Type B pancreatic cell (in vitro differentiated cells): ENCODE measurements at regions not wholly inside any gene's neighbourhood (a gene's known extent, or its start where the extent isn't known, plus 50 kb on each side); places are given as distances from the start of the nearest gene placed in this dataset.
A peak's percentile ranks its signal among the peaks of the same experiment; 100 is the strongest.
"Not testable (repeated sequence)": the region's sequence is repeated elsewhere in the genome, so short reads cannot be mapped to it uniquely, and the experiment has no call there.

Experiments
- DNase-seq: peaks from one replicate; pipeline ENCODE4 v3.0.0; 2021; ENCODE audit warnings: mixed read lengths; ENCODE audit not compliant: unreplicated experiment; ENCODE audit errors: extremely low spot score
- H3K27ac Mint-ChIP-seq: 2 replicates; pipeline ENCODE4 v1.8.0; 2021; ENCODE audit warnings: mild to moderate bottlenecking, mixed read lengths
- H3K27me3 Mint-ChIP-seq: 2 replicates; pipeline ENCODE4 v1.8.0; 2021; ENCODE audit warnings: mixed read lengths
- H3K36me3 Mint-ChIP-seq: 2 replicates; pipeline ENCODE4 v1.8.0; 2021; ENCODE audit warnings: mixed read lengths
- H3K4me1 Mint-ChIP-seq: one replicate; pipeline ENCODE4 v1.8.0; 2021; ENCODE audit warnings: mixed read lengths; ENCODE audit not compliant: unreplicated experiment
- H3K4me3 Mint-ChIP-seq: 2 replicates; pipeline ENCODE4 v1.8.0; 2021; ENCODE audit warnings: mild to moderate bottlenecking, mixed read lengths
- H3K9me3 Mint-ChIP-seq: 2 replicates; pipeline ENCODE4 v1.8.0; 2021; ENCODE audit warnings: mixed read lengths
- TF ChIP-seq, protein P1 (sequence below): fragments of 200-600 bp; sonication (generic); conservative IDR thresholded peaks from 2 replicates; pipeline ENCODE4 v1.5.0; 2021; ENCODE audit warnings: antibody characterized with exemption, mild to moderate bottlenecking

GRCh38 chrX:114500622-114501021, 83.3 kb upstream of the HTR2C start:
- Mint-ChIP-seq H3K9me3 (no peaks in the 10 kb centered on the region), H3K27me3 (no peaks in the 10 kb centered on the region), H3K27ac (no peak overlapping the region), H3K4me3 (no peak overlapping the region), H3K36me3 (no peaks in the 10 kb centered on the region), H3K4me1 (no peaks in the 10 kb centered on the region)
- TF ChIP-seq, protein P1, sequence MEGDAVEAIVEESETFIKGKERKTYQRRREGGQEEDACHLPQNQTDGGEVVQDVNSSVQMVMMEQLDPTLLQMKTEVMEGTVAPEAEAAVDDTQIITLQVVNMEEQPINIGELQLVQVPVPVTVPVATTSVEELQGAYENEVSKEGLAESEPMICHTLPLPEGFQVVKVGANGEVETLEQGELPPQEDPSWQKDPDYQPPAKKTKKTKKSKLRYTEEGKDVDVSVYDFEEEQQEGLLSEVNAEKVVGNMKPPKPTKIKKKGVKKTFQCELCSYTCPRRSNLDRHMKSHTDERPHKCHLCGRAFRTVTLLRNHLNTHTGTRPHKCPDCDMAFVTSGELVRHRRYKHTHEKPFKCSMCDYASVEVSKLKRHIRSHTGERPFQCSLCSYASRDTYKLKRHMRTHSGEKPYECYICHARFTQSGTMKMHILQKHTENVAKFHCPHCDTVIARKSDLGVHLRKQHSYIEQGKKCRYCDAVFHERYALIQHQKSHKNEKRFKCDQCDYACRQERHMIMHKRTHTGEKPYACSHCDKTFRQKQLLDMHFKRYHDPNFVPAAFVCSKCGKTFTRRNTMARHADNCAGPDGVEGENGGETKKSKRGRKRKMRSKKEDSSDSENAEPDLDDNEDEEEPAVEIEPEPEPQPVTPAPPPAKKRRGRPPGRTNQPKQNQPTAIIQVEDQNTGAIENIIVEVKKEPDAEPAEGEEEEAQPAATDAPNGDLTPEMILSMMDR: peak; percentile 50
- DNase-seq: no peak

DNA sequence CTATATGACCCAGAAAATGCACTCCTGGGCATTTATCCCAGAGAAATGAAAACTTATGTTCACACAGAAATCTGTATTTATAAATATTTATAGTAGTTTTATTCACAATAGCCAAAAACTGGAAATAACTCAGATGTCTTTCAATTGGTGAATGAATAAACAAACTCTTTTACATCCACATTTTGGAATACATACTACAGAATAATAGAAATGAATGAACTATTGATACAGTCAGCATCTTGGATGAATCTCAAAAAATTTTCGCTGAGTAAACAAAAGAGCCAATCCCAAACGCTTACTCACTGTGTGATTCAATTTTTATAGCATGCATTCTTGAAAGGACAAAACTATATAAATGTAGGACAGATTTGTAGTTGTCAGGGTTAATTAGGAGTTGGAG, 75.1 kb upstream of the HTR2C start:
- Mint-ChIP-seq H3K36me3 (no peaks in the 10 kb centered on the region), H3K9me3 (no peaks in the 10 kb centered on the region), H3K27ac (no peak overlapping the region), H3K27me3 (no peaks in the 10 kb centered on the region), H3K4me1 (no peaks in the 10 kb centered on the region), H3K4me3 (no peak overlapping the region)
- DNase-seq: no peak
- TF ChIP-seq, protein P1: no peak

- no peaks in the 10 kb centered on the region for H3K9me3 Mint-ChIP-seq
- no peak overlapping the region for H3K27ac Mint-ChIP-seq
- no peaks in the 10 kb centered on the region for H3K27me3 Mint-ChIP-seq
- no peak overlapping the region for H3K4me3 Mint-ChIP-seq
- no peaks in the 10 kb centered on the region for H3K4me1 Mint-ChIP-seq
- no peak for DNase-seq
- H3K36me3 Mint-ChIP-seq: no peaks in the 10 kb centered on the region
- TF ChIP-seq, protein P1: no peak
Measured at GRCh38 chrX:114519524-114519923, 64.4 kb upstream of the HTR2C start.

- DNase-seq, H3K27me3 Mint-ChIP-seq, H3K4me1 Mint-ChIP-seq, H3K36me3 Mint-ChIP-seq, H3K4me3 Mint-ChIP-seq, H3K27ac Mint-ChIP-seq, H3K9me3 Mint-ChIP-seq: not testable (repeated sequence)
Measured at GRCh38 chrX:114520701-114521100, 63.2 kb upstream of the HTR2C start.

GRCh38 chrX:114532111-114532805, 51.6 kb upstream of the HTR2C start:
- TF ChIP-seq, protein P1: no peak
- H3K27ac Mint-ChIP-seq: no peak overlapping the region
- no peak for DNase-seq
- H3K36me3 Mint-ChIP-seq: no peaks in the 10 kb centered on the region
- no peaks in the 10 kb centered on the region for H3K27me3 Mint-ChIP-seq
- no peaks in the 10 kb centered on the region for H3K4me1 Mint-ChIP-seq
- no peaks in the 10 kb centered on the region for H3K9me3 Mint-ChIP-seq
- H3K4me3 Mint-ChIP-seq: no peak overlapping the region
